HG02798 (cell line): ENCODE measurements at regions not wholly inside any gene's neighbourhood (a gene's known extent, or its start where the extent isn't known, plus 50 kb on each side); places are given as distances from the start of the nearest gene placed in this dataset.
"Not testable (repeated sequence)": the region's sequence is repeated elsewhere in the genome, so short reads cannot be mapped to it uniquely, and the experiment has no call there.

Experiments
- ATAC-seq: cut with Tn5 transposase; IDR thresholded peaks from one replicate; pipeline ENCODE4 v1.9.1; 2021; ENCODE audit warnings: mild to moderate bottlenecking; ENCODE audit not compliant: unreplicated experiment, poor library complexity

GRCh38 chr12:38384816-38385378 lies 68.3 kb downstream of the ALG10B start:
- ATAC-seq: no peak

GRCh38 chr12:38385486-38385885 lies 68.9 kb downstream of the ALG10B start:
- no peak for ATAC-seq

GRCh38 chr12:38386205-38386985 lies 69.8 kb downstream of the ALG10B start:
- peak; percentile 65 for ATAC-seq

- no peak for ATAC-seq
Measured at GRCh38 chr12:38389614-38390013, 73.0 kb downstream of the ALG10B start.

- no peak for ATAC-seq
Measured at GRCh38 chr12:38391007-38391406, 74.4 kb downstream of the ALG10B start.

- no peak for ATAC-seq
Measured at GRCh38 chr12:38392554-38393144, 76.1 kb downstream of the ALG10B start.

GRCh38 chr12:38399711-38400206 lies 83.2 kb downstream of the ALG10B start:
- ATAC-seq: no peak

GRCh38 chr12:38402811-38403210 lies 86.2 kb downstream of the ALG10B start:
- ATAC-seq: no peak

GRCh38 chr12:38409511-38409910 lies 92.9 kb downstream of the ALG10B start:
- no peak for ATAC-seq

- ATAC-seq: no peak
Measured at GRCh38 chr12:38411426-38411825, 94.9 kb downstream of the ALG10B start.

GRCh38 chr12:38411946-38412345 lies 95.4 kb downstream of the ALG10B start:
- no peak for ATAC-seq

- no peak for ATAC-seq
Measured at GRCh38 chr12:38417101-38417500, 100.5 kb downstream of the ALG10B start.

GRCh38 chr12:38424436-38424835 lies 107.9 kb downstream of the ALG10B start:
- no peak for ATAC-seq

GRCh38 chr12:38427442-38427841 lies 110.9 kb downstream of the ALG10B start:
- no peak for ATAC-seq

- ATAC-seq: no peak
Measured at GRCh38 chr12:38431921-38432320, 115.3 kb downstream of the ALG10B start.

- ATAC-seq: not testable (repeated sequence)
Measured at GRCh38 chr12:38441871-38442281, 125.3 kb downstream of the ALG10B start.

- ATAC-seq: no peak
Measured at GRCh38 chr12:38445040-38445439, 128.5 kb downstream of the ALG10B start.

GRCh38 chr12:38448991-38449390 lies 132.4 kb downstream of the ALG10B start:
- ATAC-seq: no peak

GRCh38 chr12:38456537-38457120 lies 140.1 kb downstream of the ALG10B start:
- no peak for ATAC-seq

GRCh38 chr12:38465020-38465419 lies 148.4 kb downstream of the ALG10B start:
- no peak for ATAC-seq

GRCh38 chr12:38469715-38470114 lies 153.1 kb downstream of the ALG10B start:
- no peak for ATAC-seq
